ENCODE measurements at regions not wholly inside any gene's neighbourhood (a gene's known extent, or its start where the extent isn't known, plus 50 kb on each side); places are given as distances from the start of the nearest gene placed in this dataset.
"Not testable (repeated sequence)": the region's sequence is repeated elsewhere in the genome, so short reads cannot be mapped to it uniquely, and the experiment has no call there.

DNA sequence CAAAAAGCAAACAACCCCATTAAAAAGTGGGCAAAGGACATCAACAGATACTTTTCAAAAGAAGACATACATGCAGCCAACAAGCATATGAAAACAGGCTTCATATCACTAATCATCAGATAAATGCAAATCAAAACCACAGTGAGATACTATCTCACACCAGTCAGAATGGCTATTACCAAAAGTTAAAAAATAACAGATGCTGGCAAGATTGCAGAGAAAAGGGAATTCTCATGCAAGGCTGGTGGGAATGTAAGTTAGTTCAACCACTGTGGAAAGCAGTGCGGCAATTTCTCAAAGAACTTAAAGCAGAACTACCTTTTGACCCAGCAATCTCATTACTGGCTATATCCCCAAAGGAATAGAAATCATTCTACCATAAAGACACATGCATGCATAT, 260.8 kb downstream of the C11orf87 start:
- DNase-seq: not testable (repeated sequence)

DNA sequence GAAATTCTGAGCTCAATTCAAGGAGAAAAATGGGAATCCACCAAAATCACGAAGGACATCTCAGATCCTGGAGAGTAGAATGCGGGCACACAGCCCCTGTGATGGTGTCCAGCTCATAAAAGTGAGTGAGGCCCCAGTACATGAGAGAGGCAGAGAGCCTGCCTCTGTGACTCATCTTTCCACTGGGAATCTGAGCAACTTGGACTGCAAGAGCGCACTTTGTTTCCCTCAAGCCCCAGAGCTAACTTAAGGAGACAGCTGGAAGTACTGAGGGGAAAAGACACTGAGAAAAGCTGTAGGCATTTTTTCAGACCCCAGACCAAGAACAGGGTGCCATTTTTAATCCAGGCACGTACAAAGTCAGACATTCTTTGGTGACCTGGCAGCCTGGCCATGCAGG, 273.7 kb downstream of the C11orf87 start:
- DNase-seq: no peak

DNA sequence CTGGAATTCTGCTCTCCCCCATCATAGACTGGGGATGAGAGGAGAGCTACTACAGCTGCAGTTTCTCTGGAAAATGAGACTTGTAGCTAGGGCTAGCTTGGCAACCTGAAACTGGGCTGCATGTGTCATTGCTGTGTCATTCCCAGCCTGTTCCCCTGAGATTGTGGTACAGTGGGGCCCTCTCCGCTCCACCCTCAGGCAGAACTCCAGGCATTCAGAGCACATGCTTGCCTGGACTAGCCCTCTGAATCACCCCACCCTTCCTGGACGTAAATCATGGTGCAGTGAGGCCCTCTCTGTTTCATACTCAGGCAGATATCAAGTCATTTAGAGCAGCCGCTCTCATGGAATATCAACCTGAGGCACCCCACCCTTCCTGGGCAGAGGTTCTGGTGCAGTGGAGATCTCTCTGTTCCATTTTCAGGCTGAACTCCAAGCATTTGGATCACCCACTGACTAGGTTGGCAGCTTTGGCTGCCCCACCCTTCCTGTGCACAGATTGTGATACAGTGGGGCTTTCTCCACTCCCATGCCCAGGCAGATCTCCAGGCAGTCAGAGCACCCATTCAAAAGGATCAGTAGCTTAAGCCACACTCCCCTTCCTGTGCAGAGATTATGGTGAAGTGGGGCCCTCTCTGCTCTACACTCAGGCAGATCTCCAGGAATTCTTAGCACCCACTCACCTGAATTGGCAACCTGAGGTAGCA, 274.4 kb downstream of the C11orf87 start:
- DNase-seq: no peak

DNA sequence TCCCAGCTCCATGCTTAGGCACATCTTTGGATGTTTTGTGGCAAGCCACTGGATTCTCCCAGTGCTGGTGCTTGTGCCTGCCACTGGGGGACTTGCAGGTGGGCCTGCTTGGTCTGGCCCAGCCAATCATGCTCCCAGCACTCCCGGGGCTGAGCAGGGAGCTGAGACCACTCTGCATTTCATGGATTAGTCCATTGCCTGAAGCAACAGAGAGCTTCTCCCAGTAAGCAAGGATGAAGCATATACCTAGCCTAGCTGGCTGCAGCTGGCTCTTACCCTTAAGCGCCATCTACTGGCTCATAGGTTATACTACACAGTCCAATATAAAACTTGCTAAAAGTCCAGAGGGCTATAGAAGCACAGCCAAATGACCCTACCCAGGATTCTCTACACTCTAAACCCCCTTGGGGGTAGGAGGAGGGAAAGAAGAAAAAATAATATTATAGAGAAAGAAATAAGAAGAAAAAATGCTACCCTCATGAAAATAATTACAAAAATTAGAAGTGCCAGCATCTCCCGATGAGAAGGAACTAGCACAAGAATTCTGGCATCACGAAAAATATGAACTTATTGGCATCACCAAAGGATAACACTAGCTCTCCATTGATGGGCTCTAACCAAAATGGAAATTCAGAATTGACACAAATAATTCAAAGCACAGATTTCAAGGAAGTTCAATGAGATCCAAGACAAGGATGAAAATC, 275.3 kb downstream of the C11orf87 start:
- no peak for DNase-seq

DNA sequence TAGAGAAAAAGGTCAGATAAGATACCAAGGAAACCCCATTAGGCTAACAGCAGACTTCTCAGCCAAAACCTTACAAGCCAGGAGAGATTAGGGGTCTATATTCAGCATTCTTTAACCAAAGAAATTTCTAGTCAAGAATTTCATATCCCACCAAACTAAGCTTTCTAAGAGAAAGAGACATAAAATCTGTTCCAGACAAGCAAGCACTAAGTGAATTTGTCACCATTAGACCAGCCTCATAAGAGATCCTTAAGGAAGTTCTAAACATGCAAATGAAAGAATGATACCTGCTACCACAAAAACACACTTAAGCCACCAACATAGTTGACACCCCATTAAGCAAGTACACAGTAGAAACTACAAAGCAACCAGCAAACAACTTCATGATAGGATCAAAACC, 276.2 kb downstream of the C11orf87 start:
- no peak for DNase-seq

DNA sequence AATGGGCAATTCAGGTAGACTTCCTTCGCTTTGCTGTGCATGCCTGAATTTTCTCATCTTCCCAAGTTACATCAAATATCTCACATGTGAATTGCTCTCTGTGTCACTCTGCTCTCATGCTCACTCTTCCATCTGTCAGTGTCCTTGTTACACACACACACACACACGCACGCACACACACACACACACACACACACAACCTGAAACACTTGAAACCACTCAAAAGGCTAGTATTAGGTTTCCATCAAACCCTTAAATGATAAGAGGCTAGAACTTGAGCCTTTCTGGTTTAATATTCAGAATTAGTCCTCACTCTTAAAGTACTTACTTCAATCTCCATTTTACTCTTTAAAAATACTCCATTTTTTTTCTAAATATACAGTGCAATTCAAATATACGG, 282.4 kb downstream of the C11orf87 start:
- DNase-seq: no peak

DNA sequence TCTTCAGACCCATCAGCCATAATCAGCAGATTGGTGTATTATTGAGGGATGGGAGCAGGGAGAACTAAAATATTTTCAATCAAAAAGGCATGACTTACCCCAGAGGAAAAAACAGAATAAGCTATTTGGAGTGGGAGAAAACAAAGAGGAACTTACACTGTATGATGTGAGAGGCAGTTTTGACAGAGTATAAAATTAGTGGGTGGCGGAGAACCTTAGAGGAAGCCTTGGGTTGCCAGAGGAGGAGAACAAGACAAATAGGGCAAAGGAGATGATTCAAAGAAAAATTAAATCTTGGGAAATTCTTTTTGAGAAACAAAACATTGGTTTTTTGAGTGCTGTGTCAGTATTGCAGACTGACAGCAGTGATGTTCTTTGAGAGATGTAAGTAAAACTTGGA, 285.0 kb downstream of the C11orf87 start:
- DNase-seq: no peak

DNA sequence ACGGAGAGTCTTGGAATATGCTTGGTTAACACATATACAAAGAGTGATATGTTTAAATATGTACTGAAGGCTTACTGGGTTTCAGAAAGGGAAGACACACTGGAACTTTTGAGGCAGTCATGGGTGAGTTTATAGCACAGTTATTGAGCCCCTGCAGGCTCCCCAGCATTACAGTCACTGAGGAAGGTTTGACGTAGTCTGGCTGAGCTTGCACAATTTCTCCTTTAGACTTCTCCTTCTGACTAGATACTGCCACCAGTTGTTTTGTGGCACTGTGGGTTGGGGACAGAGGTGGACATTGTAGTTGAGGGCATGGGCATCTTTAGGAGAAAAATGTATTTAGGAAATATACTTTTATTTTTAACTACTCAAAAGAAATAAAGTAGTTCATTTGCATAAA, 285.4 kb downstream of the C11orf87 start:
- DNase-seq: no peak

DNA sequence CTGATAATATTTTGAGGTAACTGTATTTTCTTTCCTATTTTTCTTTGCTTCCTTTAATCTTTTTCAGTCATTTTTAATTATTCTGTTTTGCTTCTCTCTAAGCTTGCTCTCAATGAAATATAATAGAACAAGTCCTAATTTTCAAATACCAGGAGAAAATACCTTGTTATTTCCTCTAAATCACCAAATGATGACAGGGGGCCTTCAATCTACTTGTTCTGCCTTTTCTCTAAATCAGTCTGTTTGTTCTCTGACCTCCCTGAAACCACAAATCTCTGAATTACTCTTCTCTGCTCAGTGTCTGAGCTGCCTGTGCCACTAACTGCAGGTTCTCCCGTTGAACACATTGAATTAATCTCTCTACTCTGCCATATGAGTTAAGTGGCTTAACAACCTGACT, 286.2 kb downstream of the C11orf87 start:
- no peak for DNase-seq

DNA sequence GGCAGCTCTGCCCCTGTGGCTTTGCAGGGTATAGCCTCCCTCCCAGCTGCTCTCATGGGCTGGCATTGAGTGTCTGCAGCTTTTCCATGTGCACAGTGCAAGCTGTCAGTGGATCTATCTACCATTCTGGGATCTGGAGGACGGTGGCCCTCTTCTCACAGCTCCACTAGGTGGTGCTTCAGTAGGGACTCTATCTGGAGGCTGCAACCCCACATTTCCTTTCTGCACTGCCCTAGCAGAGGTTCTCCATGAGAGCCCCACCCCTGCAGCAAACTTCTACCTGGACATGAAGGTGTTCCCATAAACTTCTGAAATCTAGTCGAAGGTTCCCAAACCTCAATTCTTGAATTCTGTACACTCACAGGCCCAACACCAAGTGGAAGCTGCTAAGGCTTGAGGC, 292.5 kb downstream of the C11orf87 start:
- DNase-seq: not testable (repeated sequence)

DNA sequence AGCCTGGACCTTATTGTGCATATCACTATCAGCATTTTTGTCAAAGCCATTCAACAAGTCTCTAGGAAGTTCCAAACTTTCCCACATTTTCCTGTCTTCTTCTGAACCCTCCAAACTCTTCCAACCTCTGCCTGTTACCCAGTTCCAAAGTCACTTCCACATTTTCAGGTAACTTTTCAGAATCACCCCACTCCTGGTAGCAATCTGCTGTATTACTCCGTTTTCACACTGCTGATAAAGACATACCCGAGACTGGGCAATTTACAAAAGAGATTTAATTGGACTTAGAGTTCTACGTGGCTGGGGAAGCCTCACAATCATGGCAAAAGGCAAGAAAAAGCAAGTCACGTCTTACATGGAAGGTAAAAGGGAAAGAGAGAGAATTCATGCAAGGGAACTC, 293.4 kb downstream of the C11orf87 start:
- not testable (repeated sequence) for DNase-seq

DNA sequence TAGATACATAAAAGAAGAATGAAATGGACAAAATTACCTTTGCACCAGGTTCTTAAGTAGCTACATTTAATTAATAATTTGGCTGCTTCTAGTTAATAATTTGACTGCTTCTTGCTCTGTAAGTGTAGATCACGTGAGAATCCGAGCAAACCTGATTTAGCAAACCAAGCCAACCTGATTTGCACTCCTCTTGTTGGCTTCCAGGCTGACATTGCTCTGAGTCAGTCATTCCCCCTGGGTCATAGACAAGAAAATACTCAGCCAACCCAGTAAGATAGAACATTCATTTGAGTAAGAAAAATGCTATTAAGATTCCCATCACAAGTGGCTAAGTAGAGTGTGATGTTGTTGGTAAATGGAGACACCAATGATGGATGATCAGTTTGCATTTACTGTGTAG, 304.1 kb downstream of the C11orf87 start:
- no peak for DNase-seq

DNA sequence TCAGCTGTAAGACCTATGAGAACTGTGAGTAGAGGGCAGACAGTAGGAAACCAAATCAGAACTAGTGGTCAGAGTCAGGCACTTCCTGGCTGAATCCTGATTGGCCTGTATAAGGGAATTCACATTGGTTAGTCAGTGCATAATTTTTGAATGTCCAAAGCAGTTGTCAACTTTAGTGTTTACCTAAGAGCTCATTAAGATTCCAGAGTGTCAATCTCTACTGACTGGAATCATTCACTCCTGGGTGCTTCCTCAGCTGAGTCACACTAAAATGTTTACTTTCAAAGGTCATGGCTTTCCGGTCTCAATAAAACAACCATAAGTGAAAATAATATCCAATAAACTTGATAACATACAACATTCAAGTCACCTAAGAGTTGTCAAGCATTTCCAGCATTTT, 306.1 kb downstream of the C11orf87 start:
- no peak for DNase-seq

DNA sequence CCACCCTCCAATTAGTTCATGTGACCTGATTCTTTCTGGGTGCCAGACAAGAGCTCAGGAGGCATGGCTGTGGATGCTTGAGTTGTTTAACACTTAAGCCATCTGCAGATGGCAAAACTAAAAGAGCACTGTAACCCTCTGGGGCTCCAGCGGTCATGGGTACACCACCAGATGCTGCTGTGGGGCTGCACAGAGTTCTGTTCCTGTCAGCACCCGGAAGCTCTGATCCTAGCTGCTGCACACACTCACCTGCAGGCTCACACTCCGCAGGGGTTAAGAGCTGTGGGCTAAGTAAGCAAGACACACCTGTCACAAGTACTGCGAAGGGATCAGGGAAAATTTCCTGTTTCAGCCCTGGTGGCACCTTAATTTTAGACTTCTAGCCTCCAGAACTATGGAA, 307.8 kb downstream of the C11orf87 start:
- no peak for DNase-seq

DNA sequence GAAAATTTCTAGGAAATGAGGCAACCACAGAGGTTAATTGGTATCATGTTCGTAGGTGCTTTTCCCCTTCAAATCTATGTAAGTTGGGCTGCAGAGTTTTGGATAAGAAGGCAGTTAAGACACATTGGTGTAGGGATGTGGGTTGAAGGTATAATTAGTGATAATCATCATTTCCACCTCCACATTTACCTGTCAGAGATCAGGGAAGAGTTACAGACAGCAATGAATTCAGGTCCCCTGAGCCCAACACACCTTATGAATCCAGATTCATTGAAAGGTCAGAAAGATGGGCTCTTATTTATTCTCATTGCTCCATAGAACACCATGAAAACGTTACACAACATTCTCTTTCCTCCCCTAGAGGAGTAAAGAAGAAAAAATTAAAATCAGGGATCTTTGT, 308.7 kb downstream of the C11orf87 start:
- DNase-seq: no peak

DNA sequence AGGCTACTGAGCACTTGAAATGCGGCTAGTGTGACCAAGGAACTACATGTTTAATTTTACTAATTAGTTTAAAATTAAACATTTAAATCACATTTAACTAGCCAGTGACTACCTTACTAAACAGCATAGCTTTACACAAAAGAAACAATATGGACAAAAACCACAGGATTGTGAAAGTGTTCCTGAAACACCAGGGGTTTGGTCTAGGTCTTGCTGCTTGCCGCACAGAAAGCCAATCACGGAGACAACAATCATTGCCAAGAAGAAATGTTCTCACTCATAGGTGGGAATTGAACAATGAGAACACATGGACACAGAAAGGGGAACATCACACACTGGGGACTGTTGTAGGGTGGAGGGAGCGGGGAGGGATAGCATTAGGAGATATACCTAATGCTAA, 309.5 kb downstream of the C11orf87 start:
- no peak for DNase-seq

DNA sequence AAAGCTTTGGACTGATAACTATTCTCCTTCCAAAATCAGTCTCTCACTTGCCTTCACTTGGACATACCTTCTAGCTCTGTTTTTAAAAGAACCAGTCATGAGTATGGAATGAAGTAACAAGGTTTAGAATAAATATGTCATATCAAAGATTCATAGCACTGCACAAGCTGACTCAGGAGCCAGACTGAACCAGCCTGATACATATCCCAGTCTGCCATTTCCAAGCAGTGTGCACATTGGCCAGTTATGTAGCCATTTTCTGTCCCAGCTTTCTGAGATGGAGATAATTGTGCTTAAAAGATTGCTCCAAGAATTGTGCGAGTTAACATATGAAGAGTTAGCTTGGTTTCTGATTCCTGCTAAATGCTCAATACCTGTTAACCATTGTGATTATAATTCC, 311.3 kb downstream of the C11orf87 start:
- DNase-seq: no peak

DNA sequence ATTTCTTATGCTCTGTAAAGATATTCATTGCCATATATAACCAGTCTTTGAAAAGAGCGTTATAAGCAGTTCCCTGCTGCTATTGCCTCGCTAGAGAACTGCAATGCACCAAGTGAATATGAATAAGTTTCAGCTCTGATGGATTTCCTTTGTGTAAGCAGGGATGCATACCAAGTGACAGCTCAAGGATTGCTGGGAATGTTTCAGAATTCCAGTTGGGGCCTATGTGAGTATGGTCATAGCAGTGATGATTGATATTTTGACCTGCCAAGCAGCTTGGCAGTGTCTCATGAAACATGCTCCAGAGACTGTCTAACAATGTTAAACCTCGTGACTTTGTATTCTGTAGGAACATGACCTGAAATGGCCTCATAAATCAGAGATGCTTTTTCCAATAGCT, 312.6 kb downstream of the C11orf87 start:
- DNase-seq: no peak

DNA sequence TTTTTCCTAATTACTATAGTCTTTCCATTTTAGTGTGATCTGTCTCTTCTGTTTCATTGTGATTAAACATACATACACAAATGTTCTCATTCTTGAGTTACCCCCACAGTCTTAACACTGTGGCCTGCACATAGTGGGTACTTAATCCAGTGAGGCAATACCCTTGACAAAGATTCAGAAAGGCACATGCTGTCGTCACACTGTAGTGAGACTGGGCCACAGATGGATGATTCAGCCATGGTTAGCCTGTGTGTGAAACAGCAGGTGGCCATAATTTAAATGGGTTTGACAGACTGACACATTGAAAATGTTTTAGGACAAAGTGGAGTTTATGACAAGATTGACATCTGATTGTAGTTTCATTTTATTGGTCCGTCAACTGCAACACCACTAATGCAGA, 313.1 kb downstream of the C11orf87 start:
- no peak for DNase-seq

DNA sequence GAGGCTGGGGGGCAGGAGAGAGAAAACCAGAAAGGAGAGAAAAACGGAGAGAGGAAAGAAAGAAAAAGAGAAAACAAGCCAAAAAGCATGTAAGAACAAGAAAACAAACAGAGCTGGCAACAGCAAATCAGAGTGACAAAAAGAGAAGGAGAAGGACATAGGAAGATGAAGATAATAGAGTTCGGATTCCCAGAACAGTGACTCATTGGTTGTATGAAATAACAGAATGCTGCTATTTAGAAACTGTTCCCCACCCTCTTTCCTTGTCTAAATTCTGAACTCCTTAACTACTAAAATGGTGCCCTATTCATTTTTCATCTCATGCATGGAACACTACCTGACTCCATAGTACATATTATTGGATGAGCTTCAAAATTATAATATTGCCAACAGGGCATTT, 317.4 kb downstream of the C11orf87 start:
- no peak for DNase-seq

DNA sequence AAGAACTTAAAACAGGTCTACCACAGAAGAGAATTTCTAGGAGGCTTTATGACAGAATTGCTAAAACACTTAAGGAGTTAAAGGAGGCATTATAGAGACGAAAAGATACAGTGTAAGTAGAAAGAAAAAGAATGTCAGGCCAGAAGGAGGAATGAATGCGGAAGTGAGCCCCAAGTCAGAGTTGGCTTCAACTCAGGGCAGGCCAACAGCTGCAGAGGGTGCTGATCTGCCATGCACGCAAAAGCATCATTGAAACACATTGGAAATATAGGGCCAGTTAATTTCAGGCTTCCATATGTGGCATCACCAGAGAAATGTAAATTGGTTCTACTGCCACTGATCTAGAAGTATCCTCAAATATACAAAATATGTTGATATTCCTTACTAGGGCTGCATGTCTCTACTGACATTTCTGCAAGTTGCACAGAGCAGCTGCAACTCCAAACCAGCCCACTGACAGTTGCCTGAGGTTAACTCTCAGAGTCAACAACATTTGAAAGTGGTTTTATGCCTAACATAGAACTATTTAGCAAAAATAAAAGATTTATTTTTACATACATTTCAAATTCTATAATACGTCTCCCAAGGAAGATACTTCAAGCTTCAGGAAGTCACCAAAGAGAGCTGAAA, 324.1 kb downstream of the C11orf87 start:
- no peak for DNase-seq

DNA sequence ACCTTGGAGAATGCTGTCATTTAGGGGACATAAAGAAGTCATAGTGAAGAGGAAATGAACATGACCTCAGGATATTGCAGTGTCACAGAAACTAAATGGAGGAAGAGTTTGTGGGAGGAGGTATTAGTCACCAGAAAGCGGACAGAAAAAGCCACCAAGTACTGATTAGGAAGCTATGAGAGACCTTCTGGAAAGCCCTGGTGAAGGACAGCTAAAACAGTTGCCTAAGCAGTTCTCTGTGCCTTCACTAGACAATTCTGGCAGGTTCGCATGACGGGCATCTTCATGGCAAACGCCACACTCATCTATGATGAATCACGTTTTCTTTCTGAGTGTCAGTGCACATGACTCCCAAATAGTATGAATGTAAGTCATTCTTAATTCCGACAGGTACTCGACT, 325.8 kb downstream of the C11orf87 start:
- no peak for DNase-seq

DNA sequence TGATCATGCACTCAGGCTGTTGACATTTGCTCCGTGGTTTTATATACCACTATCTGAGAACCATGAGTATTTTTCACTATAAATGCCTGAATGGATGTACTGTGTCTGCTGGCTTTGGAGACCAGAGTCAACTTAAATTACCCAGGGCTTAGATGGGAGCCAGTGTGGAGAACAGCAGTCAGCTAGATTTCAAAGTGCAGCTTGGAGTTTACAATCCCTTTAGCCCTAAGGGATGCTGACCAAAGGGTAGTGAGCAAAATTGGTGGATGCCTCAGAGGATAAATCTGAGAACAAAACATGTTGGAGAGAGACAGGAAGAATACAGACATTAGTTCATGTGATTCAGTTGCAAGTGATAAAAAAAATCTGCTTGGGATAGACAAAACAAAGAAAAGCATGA, 327.5 kb downstream of the C11orf87 start:
- no peak for DNase-seq

DNA sequence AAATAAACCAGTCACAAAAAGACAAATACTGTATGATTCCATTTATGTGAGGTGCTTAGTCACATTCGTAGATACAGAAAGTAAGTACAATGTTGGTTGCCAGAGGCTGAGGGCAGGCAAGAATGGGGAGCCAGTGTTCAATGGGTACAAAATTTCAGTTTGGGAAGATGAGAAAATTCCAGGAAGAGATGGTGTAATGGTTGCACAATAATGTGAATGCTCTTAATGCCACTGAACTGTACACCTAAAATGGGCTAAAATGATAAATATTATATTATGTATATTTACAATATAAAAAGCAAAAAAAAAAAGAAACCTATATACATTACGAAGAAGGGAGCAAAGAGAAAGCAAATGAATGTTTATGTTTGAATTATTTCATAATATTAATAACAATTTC, 329.0 kb downstream of the C11orf87 start:
- DNase-seq: no peak
